HG03103 (cell line): ENCODE measurements at regions not wholly inside any gene's neighbourhood (a gene's known extent, or its start where the extent isn't known, plus 50 kb on each side); places are given as distances from the start of the nearest gene placed in this dataset.

Experiments used
- ATAC-seq: cut with Tn5 transposase; IDR thresholded peaks from one replicate; pipeline ENCODE4 v1.9.1; 2021; ENCODE audit warnings: low read depth; ENCODE audit not compliant: unreplicated experiment

GRCh38 chr1:194280463-194280862 lies 1094.0 kb upstream of the B3GALT2 start:
- ATAC-seq: no peak

- ATAC-seq: peak; percentile 97
Measured at GRCh38 chr1:194279975-194280374, 1093.6 kb upstream of the B3GALT2 start.

GRCh38 chr1:194277927-194278326 lies 1091.5 kb upstream of the B3GALT2 start:
- no peak for ATAC-seq

- no peak for ATAC-seq
Measured at GRCh38 chr1:194273660-194274059, 1087.2 kb upstream of the B3GALT2 start.

GRCh38 chr1:194268839-194269238 lies 1082.4 kb upstream of the B3GALT2 start:
- ATAC-seq: no peak

- no peak for ATAC-seq
Measured at GRCh38 chr1:194267021-194267420, 1080.6 kb upstream of the B3GALT2 start.

GRCh38 chr1:194256010-194256409 lies 1069.6 kb upstream of the B3GALT2 start:
- no peak for ATAC-seq

GRCh38 chr1:194252199-194252598 lies 1065.8 kb upstream of the B3GALT2 start:
- no peak for ATAC-seq

- no peak for ATAC-seq
Measured at GRCh38 chr1:194241215-194241614, 1054.8 kb upstream of the B3GALT2 start.

GRCh38 chr1:194233069-194233468 lies 1046.7 kb upstream of the B3GALT2 start:
- no peak for ATAC-seq

GRCh38 chr1:194230351-194231144 lies 1044.1 kb upstream of the B3GALT2 start:
- ATAC-seq: no peak

- ATAC-seq: no peak
Measured at GRCh38 chr1:194228427-194228826, 1042.0 kb upstream of the B3GALT2 start.

GRCh38 chr1:194227161-194227560 lies 1040.7 kb upstream of the B3GALT2 start:
- ATAC-seq: no peak

- peak; percentile 92 for ATAC-seq
Measured at GRCh38 chr1:194225821-194226220, 1039.4 kb upstream of the B3GALT2 start.

GRCh38 chr1:194223596-194223995 lies 1037.2 kb upstream of the B3GALT2 start:
- no peak for ATAC-seq

- ATAC-seq: no peak
Measured at GRCh38 chr1:194215448-194215847, 1029.0 kb upstream of the B3GALT2 start.

GRCh38 chr1:194214735-194215134 lies 1028.3 kb upstream of the B3GALT2 start:
- no peak for ATAC-seq

GRCh38 chr1:194209920-194210319 lies 1023.5 kb upstream of the B3GALT2 start:
- ATAC-seq: no peak

- ATAC-seq: no peak
Measured at GRCh38 chr1:194208674-194209073, 1022.3 kb upstream of the B3GALT2 start.

GRCh38 chr1:194196562-194196961 lies 1010.1 kb upstream of the B3GALT2 start:
- ATAC-seq: no peak

GRCh38 chr1:194194724-194195123 lies 1008.3 kb upstream of the B3GALT2 start:
- no peak for ATAC-seq

- ATAC-seq: no peak
Measured at GRCh38 chr1:194184974-194185373, 998.6 kb upstream of the B3GALT2 start.

- no peak for ATAC-seq
Measured at GRCh38 chr1:194184425-194184824, 998.0 kb upstream of the B3GALT2 start.
